ENCODE measurements at regions not wholly inside any gene's neighbourhood (a gene's known extent, or its start where the extent isn't known, plus 50 kb on each side); places are given as distances from the start of the nearest gene placed in this dataset.

DNA sequence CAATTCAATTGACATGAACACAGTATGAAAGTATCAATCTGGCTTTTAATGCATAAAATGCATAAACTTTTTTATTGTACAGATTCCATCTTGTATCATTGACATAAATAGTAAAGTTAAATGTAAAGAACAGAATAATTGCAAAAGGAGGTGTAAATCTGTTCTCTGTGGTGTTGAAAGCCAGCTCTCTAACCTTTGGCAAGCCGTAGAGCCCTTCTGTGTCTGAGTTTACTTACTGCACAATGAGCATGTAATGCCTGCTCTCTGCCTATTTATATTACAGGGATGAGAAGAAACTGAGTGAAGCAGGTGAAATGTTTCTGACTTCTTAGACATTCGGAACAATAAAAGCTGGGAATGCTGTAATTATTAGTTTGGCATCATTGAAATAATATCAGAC, 389.3 kb upstream of the EPHA5 start:
- no peak overlapping the region for H3K27ac ChIP-seq (ENCODE audit: low read depth, low read length)
- no peaks in the 10 kb centered on the region for H3K36me3 Mint-ChIP-seq (ENCODE audit: low read depth, unreplicated experiment)
- FAIRE-seq, result no peak
- no peak overlapping the region for H2AFZ ChIP-seq (ENCODE audit: low read depth, low read length)
- H3K9ac ChIP-seq (ENCODE audit: low read length), result no peak overlapping the region
- H3K4me3 ChIP-seq (ENCODE audit: insufficient read depth, low read depth, low read length), result no peak overlapping the region
- no peak overlapping the region for H3K4me2 ChIP-seq (ENCODE audit: low read length)
- no peaks in the 10 kb centered on the region for H3K79me2 ChIP-seq (ENCODE audit: insufficient read depth, low read length)
- no peaks in the 10 kb centered on the region for H3K27me3 ChIP-seq (ENCODE audit: insufficient read depth, low read length)
- no peaks in the 10 kb centered on the region for H3K9me3 ChIP-seq (ENCODE audit: insufficient read depth, low read depth, low read length)
- H3K4me3 Mint-ChIP-seq (ENCODE audit: unreplicated experiment), result no peak overlapping the region
- TF ChIP-seq, protein P1, sequence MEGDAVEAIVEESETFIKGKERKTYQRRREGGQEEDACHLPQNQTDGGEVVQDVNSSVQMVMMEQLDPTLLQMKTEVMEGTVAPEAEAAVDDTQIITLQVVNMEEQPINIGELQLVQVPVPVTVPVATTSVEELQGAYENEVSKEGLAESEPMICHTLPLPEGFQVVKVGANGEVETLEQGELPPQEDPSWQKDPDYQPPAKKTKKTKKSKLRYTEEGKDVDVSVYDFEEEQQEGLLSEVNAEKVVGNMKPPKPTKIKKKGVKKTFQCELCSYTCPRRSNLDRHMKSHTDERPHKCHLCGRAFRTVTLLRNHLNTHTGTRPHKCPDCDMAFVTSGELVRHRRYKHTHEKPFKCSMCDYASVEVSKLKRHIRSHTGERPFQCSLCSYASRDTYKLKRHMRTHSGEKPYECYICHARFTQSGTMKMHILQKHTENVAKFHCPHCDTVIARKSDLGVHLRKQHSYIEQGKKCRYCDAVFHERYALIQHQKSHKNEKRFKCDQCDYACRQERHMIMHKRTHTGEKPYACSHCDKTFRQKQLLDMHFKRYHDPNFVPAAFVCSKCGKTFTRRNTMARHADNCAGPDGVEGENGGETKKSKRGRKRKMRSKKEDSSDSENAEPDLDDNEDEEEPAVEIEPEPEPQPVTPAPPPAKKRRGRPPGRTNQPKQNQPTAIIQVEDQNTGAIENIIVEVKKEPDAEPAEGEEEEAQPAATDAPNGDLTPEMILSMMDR (IDR thresholded peaks at IDR 0.05; ENCODE audit: insufficient read depth, low read depth, low read length), result no peak
- TF ChIP-seq EZH2 (IDR thresholded peaks at IDR 0.05; ENCODE audit: insufficient read depth, low read length), result no peak
- DNase-seq (ENCODE audit: low read depth), result no peak
- H4K20me1 ChIP-seq (ENCODE audit: insufficient read depth, low read length), result no peaks in the 10 kb centered on the region
- peaks cover 1% of the 10 kb centered on the region for H3K9me3 Mint-ChIP-seq (ENCODE audit: unreplicated experiment)
- H3K27ac Mint-ChIP-seq (ENCODE audit: unreplicated experiment), result no peak overlapping the region
- H3K4me1 Mint-ChIP-seq (ENCODE audit: low read depth, unreplicated experiment), result peaks cover 7% of the 10 kb centered on the region
- no peaks in the 10 kb centered on the region for H3K27me3 Mint-ChIP-seq (ENCODE audit: low read depth, unreplicated experiment)
- H3K4me1 ChIP-seq (ENCODE audit: insufficient read depth, low read length), result no peaks in the 10 kb centered on the region
- H3K36me3 ChIP-seq (ENCODE audit: insufficient read depth, low read length), result no peaks in the 10 kb centered on the region

DNA sequence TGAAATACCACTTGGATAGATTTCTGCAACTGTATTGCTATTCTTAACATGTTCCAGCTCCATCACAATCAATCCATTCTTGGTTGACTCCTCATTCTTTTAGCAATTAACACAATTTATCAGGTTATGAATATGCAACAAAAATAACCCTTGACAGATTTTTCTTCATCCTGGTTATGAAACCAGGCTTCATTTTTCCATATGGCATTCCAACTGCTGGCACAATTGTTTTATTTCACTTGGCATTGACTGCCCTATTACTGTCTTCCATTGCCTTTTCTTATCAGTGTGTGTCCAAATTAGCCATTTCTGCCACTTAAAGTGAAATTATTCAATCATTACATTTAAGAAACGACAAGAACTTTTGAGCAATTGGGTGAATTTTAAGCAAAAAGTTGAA, 388.8 kb upstream of the EPHA5 start:
- Histone ChIP-seq H4K20me1 (ENCODE audit: insufficient read depth, low read length) (no peaks in the 10 kb centered on the region), H3K9ac (ENCODE audit: low read length) (no peak overlapping the region), H2AFZ (ENCODE audit: low read depth, low read length) (no peak overlapping the region), H3K27me3 (ENCODE audit: insufficient read depth, low read length) (no peaks in the 10 kb centered on the region), H3K27ac (ENCODE audit: low read depth, low read length) (no peak overlapping the region), H3K4me1 (ENCODE audit: insufficient read depth, low read length) (no peaks in the 10 kb centered on the region), H3K4me3 (ENCODE audit: insufficient read depth, low read depth, low read length) (no peak overlapping the region), H3K4me2 (ENCODE audit: low read length) (no peak overlapping the region), H3K79me2 (ENCODE audit: insufficient read depth, low read length) (no peaks in the 10 kb centered on the region), H3K9me3 (ENCODE audit: insufficient read depth, low read depth, low read length) (no peaks in the 10 kb centered on the region), H3K36me3 (ENCODE audit: insufficient read depth, low read length) (no peaks in the 10 kb centered on the region)
- FAIRE-seq, result no peak
- TF ChIP-seq, protein P1 (IDR thresholded peaks at IDR 0.05; ENCODE audit: insufficient read depth, low read depth, low read length), result no peak
- Mint-ChIP-seq H3K4me1 (ENCODE audit: low read depth, unreplicated experiment) (peaks cover 7% of the 10 kb centered on the region), H3K27me3 (ENCODE audit: low read depth, unreplicated experiment) (no peaks in the 10 kb centered on the region), H3K36me3 (ENCODE audit: low read depth, unreplicated experiment) (no peaks in the 10 kb centered on the region), H3K9me3 (ENCODE audit: unreplicated experiment) (peaks cover 1% of the 10 kb centered on the region), H3K4me3 (ENCODE audit: unreplicated experiment) (no peak overlapping the region), H3K27ac (ENCODE audit: unreplicated experiment) (no peak overlapping the region)
- DNase-seq (ENCODE audit: low read depth), result no peak

DNA sequence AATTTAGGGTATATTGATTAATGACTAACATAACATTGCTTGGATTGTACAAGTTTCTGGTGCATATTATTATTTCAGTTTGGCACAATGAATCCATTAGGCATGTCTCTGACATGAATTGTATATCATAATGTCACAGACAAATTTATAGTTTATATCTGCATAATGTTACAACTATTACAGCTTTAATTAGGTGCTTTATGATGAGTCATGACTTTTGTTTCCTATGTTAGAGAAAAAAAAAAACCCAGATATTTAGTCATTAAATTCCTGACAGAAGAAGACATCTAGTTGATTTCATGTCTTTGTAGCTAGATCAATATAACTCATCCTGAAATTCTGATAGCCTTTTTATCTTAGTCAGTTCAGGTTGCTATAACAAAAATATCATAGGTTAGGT, 385.7 kb upstream of the EPHA5 start:
- no peaks in the 10 kb centered on the region for H3K36me3 Mint-ChIP-seq (ENCODE audit: low read depth, unreplicated experiment)
- no peaks in the 10 kb centered on the region for H4K20me1 ChIP-seq (ENCODE audit: insufficient read depth, low read length)
- H3K27me3 Mint-ChIP-seq (ENCODE audit: low read depth, unreplicated experiment), result no peaks in the 10 kb centered on the region

More for the DNA sequence above, 385.7 kb upstream of the EPHA5 start:
- Histone ChIP-seq H3K4me3 (ENCODE audit: insufficient read depth, low read depth, low read length) (no peak overlapping the region), H2AFZ (ENCODE audit: low read depth, low read length) (no peak overlapping the region), H3K79me2 (ENCODE audit: insufficient read depth, low read length) (no peaks in the 10 kb centered on the region), H3K27me3 (ENCODE audit: insufficient read depth, low read length) (no peaks in the 10 kb centered on the region), H3K36me3 (ENCODE audit: insufficient read depth, low read length) (no peaks in the 10 kb centered on the region), H3K4me2 (ENCODE audit: low read length) (no peak overlapping the region), H3K9ac (ENCODE audit: low read length) (no peak overlapping the region), H3K4me1 (ENCODE audit: insufficient read depth, low read length) (no peaks in the 10 kb centered on the region), H3K9me3 (ENCODE audit: insufficient read depth, low read depth, low read length) (no peaks in the 10 kb centered on the region), H3K27ac (ENCODE audit: low read depth, low read length) (no peak overlapping the region)
- DNase-seq (ENCODE audit: low read depth), result no peak
- peaks cover 1% of the 10 kb centered on the region for H3K9me3 Mint-ChIP-seq (ENCODE audit: unreplicated experiment)
- H3K4me3 Mint-ChIP-seq (ENCODE audit: unreplicated experiment), result no peak overlapping the region
- H3K4me1 Mint-ChIP-seq (ENCODE audit: low read depth, unreplicated experiment), result peaks cover 3% of the 10 kb centered on the region
- TF ChIP-seq EZH2 (IDR thresholded peaks at IDR 0.05; ENCODE audit: insufficient read depth, low read length), result no peak
- TF ChIP-seq, protein P1 (IDR thresholded peaks at IDR 0.05; ENCODE audit: insufficient read depth, low read depth, low read length), result no peak
- H3K27ac Mint-ChIP-seq (ENCODE audit: unreplicated experiment), result no peak overlapping the region
- no peak for FAIRE-seq

All from astrocyte (in vitro differentiated cells and primary cell).